Testis (tissue), 2 donors: ENCODE measurements at regions not wholly inside any gene's neighbourhood (a gene's known extent, or its start where the extent isn't known, plus 50 kb on each side); places are given as distances from the start of the nearest gene placed in this dataset.

Experiments
- CTCF ChIP-seq, 3 experiments: fragments of 450-650 bp in 2 of 3; fragments of 200-600 bp in 1 of 3; sonication (generic) in 1 of 3; IDR thresholded peaks; one replicate each; pipeline ENCODE4 v1.5.1; 2016 to 2019; ENCODE audit warnings: antibody characterized with exemption in 3 of 3, mild to moderate bottlenecking in 2 of 3, moderate library complexity in 1 of 3
- POLR2A ChIP-seq: fragments of 450-650 bp; IDR thresholded peaks from one replicate; pipeline ENCODE4 v1.6.1; 2017; ENCODE audit warnings: antibody characterized with exemption, mild to moderate bottlenecking, moderate library complexity

GRCh38 chr18:57210716-57211411, 64.0 kb downstream of the BOD1L2 start:
- no peak for TF ChIP-seq CTCF (IDR thresholded peaks at IDR 0.05)
- TF ChIP-seq POLR2A = no peak
